MCF 10A (cell line): ENCODE measurements at regions not wholly inside any gene's neighbourhood (a gene's known extent, or its start where the extent isn't known, plus 50 kb on each side); places are given as distances from the start of the nearest gene placed in this dataset.

Experiments
- BruUV-seq: library from RNA; stranded (reverse); fragments of 400-500 nt; replicated peaks from 2 replicates; lab custom pipeline; 2021; lab: Mats Ljungman, UMichigan
- CTCF ChIA-PET: fragments of 300-600 bp; sonication (Branson Sonifier 250); formaldehyde crosslinking; extraction: SDS; loops from one replicate; lab custom pipeline; 2021; ENCODE audit warnings: antibody characterized with exemption, inconsistent platforms; lab: Yijun Ruan, JAX
- POLR2A ChIA-PET: fragments of 300-600, 350-650 bp; sonication (Branson Sonifier 250); formaldehyde crosslinking; extraction: SDS; loops from one replicate; lab custom pipeline; 2020; ENCODE audit warnings: antibody characterized with exemption, inconsistent platforms; lab: Yijun Ruan, JAX
- DNase-seq: peaks from one replicate; pipeline ENCODE4 v3.0.0-alpha.2; 2018; ENCODE audit not compliant: unreplicated experiment
- H3K27ac Mint-ChIP-seq: one replicate; pipeline ENCODE4 v1.8.0; 2022; ENCODE audit warnings: mild to moderate bottlenecking, low read depth, mixed read lengths; ENCODE audit not compliant: unreplicated experiment
- H3K27me3 Mint-ChIP-seq: one replicate; pipeline ENCODE4 v1.8.0; 2022; ENCODE audit warnings: mixed read lengths; ENCODE audit not compliant: insufficient read depth, unreplicated experiment
- H3K36me3 Mint-ChIP-seq: one replicate; pipeline ENCODE4 v1.8.0; 2022; ENCODE audit warnings: mild to moderate bottlenecking, moderate library complexity, mixed read lengths; ENCODE audit not compliant: insufficient read depth, unreplicated experiment
- H3K4me1 Mint-ChIP-seq: one replicate; pipeline ENCODE4 v1.8.0; 2022; ENCODE audit warnings: mixed read lengths; ENCODE audit not compliant: insufficient read depth, unreplicated experiment
- H3K4me3 Mint-ChIP-seq: one replicate; pipeline ENCODE4 v1.8.0; 2022; ENCODE audit warnings: mild to moderate bottlenecking, moderate library complexity, mixed read lengths; ENCODE audit not compliant: unreplicated experiment
- H3K9me3 Mint-ChIP-seq: one replicate; pipeline ENCODE4 v1.8.0; 2022; ENCODE audit warnings: mixed read lengths; ENCODE audit not compliant: unreplicated experiment
- intact Hi-C: fragments of 100-400 bp; cut with micrococcal nuclease; formaldehyde crosslinking; loops from 2 replicates; pipeline ENCODE4 v1.14.1; 2022
- TF ChIP-seq, protein P1 (sequence below): fragments of 200-600 bp; IDR thresholded peaks from one replicate; pipeline ENCODE4 v1.8.0; 2022; ENCODE audit warnings: antibody characterized with exemption, mild to moderate bottlenecking; ENCODE audit not compliant: unreplicated experiment

DNA sequence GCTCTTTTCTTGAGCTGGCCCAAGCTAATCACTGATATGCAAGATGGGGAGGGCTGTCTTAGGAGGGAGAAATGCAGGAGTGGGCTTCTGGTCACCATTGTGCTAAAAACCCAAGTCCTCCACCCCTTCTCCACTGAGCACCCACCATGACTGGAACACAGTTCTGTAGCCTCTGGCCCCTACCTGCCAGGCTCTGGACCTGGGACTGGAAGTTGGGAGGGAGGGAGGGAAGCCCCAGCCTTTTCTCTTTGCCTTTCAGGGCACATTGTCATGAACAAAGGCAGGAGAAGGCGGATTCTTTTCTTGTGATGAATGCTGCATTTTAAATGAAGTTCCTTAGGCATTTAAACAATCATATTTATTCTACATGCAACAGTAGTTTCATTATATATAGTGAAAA is 559.1 kb upstream of the TRPC7 start:
- Mint-ChIP-seq H3K9me3 (peaks cover 13% of the 10 kb centered on the region), H3K27ac (no peak overlapping the region), H3K4me3 (no peak overlapping the region), H3K4me1 (no peaks in the 10 kb centered on the region), H3K27me3 (peaks cover 26% of the 10 kb centered on the region), H3K36me3 (no peaks in the 10 kb centered on the region)
- POLR2A ChIA-PET: no interaction called here
- no peak for DNase-seq
- CTCF ChIA-PET: no interaction called here
- TF ChIP-seq, protein P1, sequence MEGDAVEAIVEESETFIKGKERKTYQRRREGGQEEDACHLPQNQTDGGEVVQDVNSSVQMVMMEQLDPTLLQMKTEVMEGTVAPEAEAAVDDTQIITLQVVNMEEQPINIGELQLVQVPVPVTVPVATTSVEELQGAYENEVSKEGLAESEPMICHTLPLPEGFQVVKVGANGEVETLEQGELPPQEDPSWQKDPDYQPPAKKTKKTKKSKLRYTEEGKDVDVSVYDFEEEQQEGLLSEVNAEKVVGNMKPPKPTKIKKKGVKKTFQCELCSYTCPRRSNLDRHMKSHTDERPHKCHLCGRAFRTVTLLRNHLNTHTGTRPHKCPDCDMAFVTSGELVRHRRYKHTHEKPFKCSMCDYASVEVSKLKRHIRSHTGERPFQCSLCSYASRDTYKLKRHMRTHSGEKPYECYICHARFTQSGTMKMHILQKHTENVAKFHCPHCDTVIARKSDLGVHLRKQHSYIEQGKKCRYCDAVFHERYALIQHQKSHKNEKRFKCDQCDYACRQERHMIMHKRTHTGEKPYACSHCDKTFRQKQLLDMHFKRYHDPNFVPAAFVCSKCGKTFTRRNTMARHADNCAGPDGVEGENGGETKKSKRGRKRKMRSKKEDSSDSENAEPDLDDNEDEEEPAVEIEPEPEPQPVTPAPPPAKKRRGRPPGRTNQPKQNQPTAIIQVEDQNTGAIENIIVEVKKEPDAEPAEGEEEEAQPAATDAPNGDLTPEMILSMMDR: no peak
- BruUV-seq: no TSS peak
- intact Hi-C loops: no loop called here

DNA sequence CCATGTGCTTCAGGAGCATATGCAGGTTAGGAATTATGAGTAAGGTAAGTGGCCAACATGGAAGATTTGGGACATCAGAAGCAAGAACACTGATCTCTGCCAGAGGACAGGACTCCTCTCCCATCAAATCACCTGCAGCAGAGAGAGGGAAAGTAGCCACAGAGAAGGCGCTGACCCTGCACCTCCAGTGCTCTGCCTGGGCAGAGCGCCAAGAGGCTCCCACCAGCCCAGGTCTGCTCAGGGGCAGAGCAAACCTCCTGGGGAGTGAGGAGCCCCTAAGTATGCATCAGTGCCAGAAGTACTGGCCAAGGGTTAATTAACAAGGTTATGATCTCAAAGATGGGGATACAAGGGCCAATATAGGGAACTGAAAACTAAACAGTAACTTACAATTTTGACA is 545.3 kb upstream of the TRPC7 start:
- H3K4me3 Mint-ChIP-seq: no peak overlapping the region
- no peak overlapping the region for H3K27ac Mint-ChIP-seq
- no TSS peak for BruUV-seq
- intact Hi-C loops: no loop called here
- no peaks in the 10 kb centered on the region for H3K4me1 Mint-ChIP-seq
- ChIA-PET POLR2A (no interaction called here), CTCF (no interaction called here)
- TF ChIP-seq, protein P1: no peak
- no peak for DNase-seq
- peaks cover 9% of the 10 kb centered on the region for H3K27me3 Mint-ChIP-seq
- H3K9me3 Mint-ChIP-seq: peaks cover 2% of the 10 kb centered on the region
- no peaks in the 10 kb centered on the region for H3K36me3 Mint-ChIP-seq

DNA sequence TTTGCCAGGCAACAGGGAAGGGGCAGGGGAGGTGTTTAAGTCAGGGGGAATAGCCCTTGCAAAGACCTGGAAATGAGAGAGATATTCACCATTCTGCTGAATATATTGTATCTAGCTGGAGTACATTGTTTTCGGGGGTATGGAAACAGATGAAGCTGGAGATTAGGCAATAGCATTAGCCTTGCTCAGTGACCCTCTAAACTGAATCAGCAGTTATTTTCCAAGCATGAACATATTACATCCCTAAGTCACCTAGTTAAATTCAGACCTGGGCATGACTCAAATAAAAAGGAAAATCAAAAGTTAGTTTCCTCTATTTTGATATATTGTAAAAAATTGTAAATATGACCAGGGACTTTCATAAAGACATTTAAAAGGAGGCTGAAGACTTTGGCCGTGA is 544.6 kb upstream of the TRPC7 start:
- no peak for DNase-seq
- Mint-ChIP-seq H3K27ac (no peak overlapping the region), H3K27me3 (peaks cover 11% of the 10 kb centered on the region), H3K4me1 (no peaks in the 10 kb centered on the region), H3K9me3 (no peaks in the 10 kb centered on the region), H3K4me3 (no peak overlapping the region), H3K36me3 (no peaks in the 10 kb centered on the region)
- CTCF ChIA-PET: no interaction called here
- no TSS peak for BruUV-seq
- POLR2A ChIA-PET: no interaction called here
- intact Hi-C loops: no loop called here
- TF ChIP-seq, protein P1: no peak

DNA sequence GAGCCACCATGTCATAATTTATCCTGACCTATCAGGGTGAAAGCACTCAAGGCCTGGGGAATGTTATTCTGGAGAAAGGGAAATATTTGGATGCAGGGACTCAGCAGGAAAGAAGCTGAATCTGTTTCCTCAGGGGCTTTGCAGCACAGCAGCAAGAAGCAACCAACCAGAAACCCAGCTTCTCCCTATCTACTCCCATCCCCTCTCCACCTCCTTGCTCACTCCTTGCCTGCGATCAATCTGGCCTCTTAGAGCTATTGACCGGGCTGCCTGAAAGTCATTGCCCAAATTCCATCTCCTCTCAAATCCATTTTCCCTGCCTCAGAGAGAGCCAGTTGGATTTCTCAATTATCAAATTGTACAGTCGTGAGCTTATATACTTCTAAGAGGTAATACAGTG is 542.0 kb upstream of the TRPC7 start:
- TF ChIP-seq, protein P1: no peak
- Mint-ChIP-seq H3K27ac (no peak overlapping the region), H3K27me3 (peaks cover 26% of the 10 kb centered on the region), H3K36me3 (no peaks in the 10 kb centered on the region), H3K4me1 (no peaks in the 10 kb centered on the region), H3K4me3 (no peak overlapping the region), H3K9me3 (no peaks in the 10 kb centered on the region)
- intact Hi-C loops: no loop called here
- ChIA-PET CTCF (interaction anchor here (0.6 kb wide), 3 partner anchors 106 to 283 kb away, joined by 3 read pairs; no protein-coding TSS in a partner anchor), POLR2A (no interaction called here)
- DNase-seq: no peak
- BruUV-seq: no TSS peak
